Endothelial cell of umbilical vein (primary cell): ENCODE measurements at regions not wholly inside any gene's neighbourhood (a gene's known extent, or its start where the extent isn't known, plus 50 kb on each side); places are given as distances from the start of the nearest gene placed in this dataset.

ENCODE experiments used
- BruUV-seq: library from RNA; stranded (reverse); fragments of 400-500 nt; replicated peaks from 2 replicates; lab custom pipeline; 2021; lab: Mats Ljungman, UMichigan
- CTCF ChIA-PET: fragments of 300-600, 350-600 bp; sonication (Branson Sonifier 250); formaldehyde crosslinking; loops from one replicate; lab custom pipeline; 2021; ENCODE audit warnings: antibody characterized with exemption, inconsistent platforms; lab: Charles Lee
- POLR2A ChIA-PET: fragments of 300-600, 350-600 bp; sonication (Branson Sonifier 250); formaldehyde crosslinking; loops from one replicate; lab custom pipeline; 2021; ENCODE audit warnings: antibody characterized with exemption, inconsistent platforms; lab: Charles Lee
- DNase-seq: peaks from one replicate; pipeline ENCODE4 v3.0.0-alpha.2; 2011; ENCODE audit warnings: low read depth, low spot score
- FAIRE-seq: peaks from 2 replicates; lab custom pipeline; 2011; peaks lifted over from hg19 to GRCh38; lab: Jason Lieb, UNC
- H2AFZ ChIP-seq: 2 replicates; pipeline ENCODE4 v1.6.0; 2012; ENCODE audit warnings: low read depth, low read length, control low read depth, inconsistent platforms
- H3K27ac ChIP-seq: 2 replicates; pipeline ENCODE4 v1.5.1; 2011; ENCODE audit warnings: low read depth, mild to moderate bottlenecking, control low read depth, low read length, moderate library complexity; ENCODE audit not compliant: insufficient read depth
- H3K27me3 ChIP-seq, 2 experiments: 2 replicates each; pipeline versions ENCODE4 v1.6.0 to v1.6.1; 2011; ENCODE audit warnings: low read length in 2 of 2, mixed read lengths in 1 of 2; ENCODE audit not compliant: control insufficient read depth in 2 of 2, insufficient read depth in 2 of 2
- H3K36me3 ChIP-seq, 2 experiments: 2 replicates in 1 of 2; 3 replicates in 1 of 2; pipeline ENCODE4 v1.5.1; 2011; ENCODE audit warnings: low read length in 2 of 2, mild to moderate bottlenecking in 1 of 2, moderate library complexity in 1 of 2; ENCODE audit not compliant: control insufficient read depth in 2 of 2, insufficient read depth in 2 of 2; ENCODE audit errors: extremely low read depth in 1 of 2
- H3K4me1 ChIP-seq: 3 replicates; pipeline ENCODE4 v1.5.1; 2011; ENCODE audit warnings: mild to moderate bottlenecking, low read length; ENCODE audit not compliant: control insufficient read depth, insufficient read depth; ENCODE audit errors: extremely low read depth
- H3K4me2 ChIP-seq: 2 replicates; pipeline ENCODE4 v1.6.1; 2011; ENCODE audit warnings: low read length, control low read depth, mixed read lengths; ENCODE audit not compliant: insufficient read depth
- H3K4me3 ChIP-seq, 3 experiments: fragments of 200-600 bp in 1 of 3; sonication (generic), shearing (Covaris generic) in 1 of 3; replicated peaks in 1 of 3; 2 replicates each; pipeline ENCODE4 v1.5.1; 2011 to 2016; ENCODE audit warnings: control low read depth in 3 of 3, low read length in 3 of 3, mild to moderate bottlenecking in 2 of 3, inconsistent platforms in 1 of 3, low read depth in 1 of 3, moderate library complexity in 1 of 3; ENCODE audit not compliant: insufficient read depth in 1 of 3
- H3K79me2 ChIP-seq: 2 replicates; pipeline ENCODE4 v1.6.0; 2012; ENCODE audit warnings: low read length, inconsistent platforms; ENCODE audit not compliant: control insufficient read depth, insufficient read depth
- H3K9ac ChIP-seq: replicated peaks from 2 replicates; pipeline ENCODE3; 2011; ENCODE audit warnings: low read length, control low read depth; ENCODE audit not compliant: insufficient read depth; ENCODE audit errors: extremely low read depth
- H3K9me1 ChIP-seq: replicated peaks from 3 replicates; pipeline ENCODE4 v1.6.0; 2011; ENCODE audit warnings: mild to moderate bottlenecking, low read length; ENCODE audit not compliant: control insufficient read depth, insufficient read depth; ENCODE audit errors: extremely low read depth
- H3K9me3 ChIP-seq: replicated peaks from 2 replicates; pipeline ENCODE4 v1.5.1; 2012; ENCODE audit warnings: low read length, inconsistent platforms; ENCODE audit not compliant: control insufficient read depth, insufficient read depth
- H4K20me1 ChIP-seq: replicated peaks from 2 replicates; pipeline ENCODE3; 2011; ENCODE audit warnings: mild to moderate bottlenecking, low read length; ENCODE audit not compliant: control insufficient read depth, insufficient read depth; ENCODE audit errors: extremely low read depth
- CTCF ChIP-seq, 2 donors: IDR thresholded peaks; 1 replicate in 1 of 2; 2 replicates in 1 of 2; pipeline ENCODE4 v1.5.1; 2011; ENCODE audit warnings: low read length in 2 of 2, mild to moderate bottlenecking in 2 of 2, moderate library complexity in 2 of 2, control low read depth in 1 of 2, inconsistent platforms in 1 of 2, low read depth in 1 of 2; ENCODE audit not compliant: insufficient read depth in 1 of 2; ENCODE audit errors: extremely low read depth in 1 of 2
- GATA2 ChIP-seq: IDR thresholded peaks from 2 replicates; pipeline ENCODE4 v1.7.0; 2011; ENCODE audit warnings: low read depth, mild to moderate bottlenecking, moderate library complexity, mixed read lengths, low read length; ENCODE audit not compliant: insufficient read length, insufficient read depth
- MAX ChIP-seq: IDR thresholded peaks from 2 replicates; pipeline ENCODE4 v1.6.1; 2011; ENCODE audit not compliant: insufficient read depth, insufficient read length
- MYC ChIP-seq: IDR thresholded peaks from one replicate; pipeline ENCODE4 v1.6.1; 2011; ENCODE audit warnings: mild to moderate bottlenecking, low read depth, low read length
- POLR2AphosphoS5 ChIP-seq: IDR thresholded peaks from 2 replicates; pipeline ENCODE4 v1.6.1; 2012; ENCODE audit warnings: low read depth, mild to moderate bottlenecking, control low read depth, low read length, moderate library complexity; ENCODE audit not compliant: insufficient read depth
- dilution Hi-C: fragments of 300-500 bp; cut with MboI; formaldehyde crosslinking; loops from one replicate; pipeline ENCODE4 v1.15.0; 2019; ENCODE audit warnings: low sequenced_read_pairs; ENCODE audit not compliant: extremely low pct_ligation_motif_present
- intact Hi-C: fragments of 100-400 bp; cut with micrococcal nuclease; formaldehyde crosslinking; loops from one replicate; pipeline ENCODE4 v1.10.0; 2022

GRCh38 chr1:184302346-184302745 is 84.5 kb upstream of the C1orf21 start:
- no peak for DNase-seq
- no peak overlapping the region for H3K4me2 ChIP-seq
- no TSS peak for BruUV-seq
- no peaks in the 10 kb centered on the region for H3K9me3 ChIP-seq
- no peak overlapping the region for H3K4me3 ChIP-seq
- H3K79me2 ChIP-seq, result no peaks in the 10 kb centered on the region
- CTCF ChIA-PET, result no interaction called here
- peaks cover 22% of the 10 kb centered on the region for H3K4me1 ChIP-seq
- H3K9me1 ChIP-seq, result no peaks in the 10 kb centered on the region
- no peak for TF ChIP-seq CTCF (IDR thresholded peaks at IDR 0.05; ENCODE audit: extremely low read depth in 1 of 2, insufficient read depth in 1 of 2, low read depth in 1 of 2, low read length in 2 of 2)
- no peak for TF ChIP-seq GATA2
- no peak for TF ChIP-seq MAX
- TF ChIP-seq POLR2AphosphoS5, result no peak
- TF ChIP-seq MYC, result no peak
- H3K27ac ChIP-seq, result no peak overlapping the region
- dilution Hi-C loops (no loop called here), intact Hi-C loops (loop anchor here (5.0 kb wide), 1 partner anchor 250 kb away; no protein-coding TSS in a partner anchor)
- H3K36me3 ChIP-seq, result no peaks in the 10 kb centered on the region
- POLR2A ChIA-PET, result no interaction called here
- no peak overlapping the region for H2AFZ ChIP-seq
- FAIRE-seq, result no peak
- no peaks in the 10 kb centered on the region for H4K20me1 ChIP-seq
- H3K27me3 ChIP-seq, result no peaks in the 10 kb centered on the region
- no peak overlapping the region for H3K9ac ChIP-seq
